IMR-90 (cell line): ENCODE measurements at regions not wholly inside any gene's neighbourhood (a gene's known extent, or its start where the extent isn't known, plus 50 kb on each side); places are given as distances from the start of the nearest gene placed in this dataset.

Experiments
- CTCF ChIP-seq: conservative IDR thresholded peaks from 2 replicates; pipeline ENCODE4 v1.5.1; 2012; ENCODE audit warnings: mild to moderate bottlenecking, low read depth, low read length, improper control_type of control experiment
- FOS ChIP-seq: fragments of 150-350 bp; IDR thresholded peaks from 2 replicates; pipeline ENCODE4 v1.6.1; 2016; ENCODE audit warnings: low read depth, low read length
- MAFK ChIP-seq: IDR thresholded peaks from 2 replicates; pipeline ENCODE4 v1.6.1; 2012; ENCODE audit warnings: low read depth, low read length, improper control_type of control experiment
- MXI1 ChIP-seq: IDR thresholded peaks from 2 replicates; pipeline ENCODE4 v1.6.1; 2012; ENCODE audit warnings: low read depth, mild to moderate bottlenecking, low read length, moderate library complexity, borderline replicate concordance
- POLR2A ChIP-seq: IDR thresholded peaks from 2 replicates; pipeline ENCODE4 v1.6.1; 2012; ENCODE audit warnings: mild to moderate bottlenecking, low read depth, low read length
- RFX5 ChIP-seq: IDR thresholded peaks from 2 replicates; pipeline ENCODE4 v1.8.0; 2012; ENCODE audit warnings: low read depth, mild to moderate bottlenecking, low read length, moderate library complexity
- SMC3 ChIP-seq: fragments of 150-350 bp; IDR thresholded peaks from 2 replicates; pipeline ENCODE4 v1.6.1; 2016; ENCODE audit warnings: low read depth, mild to moderate bottlenecking, antibody characterized with exemption, low read length, moderate library complexity
- TF ChIP-seq, protein P1 (sequence below): fragments of 150-350 bp; IDR thresholded peaks from 2 replicates; pipeline ENCODE4 v1.6.1; 2017; ENCODE audit warnings: mild to moderate bottlenecking, antibody characterized with exemption, low read length, low read depth

GRCh38 chr4:89419111-89419695, 111.6 kb upstream of the GPRIN3 start:
- TF ChIP-seq CTCF: no peak
- no peak for TF ChIP-seq RFX5
- no peak for TF ChIP-seq MXI1
- TF ChIP-seq MAFK: no peak
- no peak for TF ChIP-seq FOS
- TF ChIP-seq POLR2A: no peak
- no peak for TF ChIP-seq SMC3
- TF ChIP-seq, protein P1, sequence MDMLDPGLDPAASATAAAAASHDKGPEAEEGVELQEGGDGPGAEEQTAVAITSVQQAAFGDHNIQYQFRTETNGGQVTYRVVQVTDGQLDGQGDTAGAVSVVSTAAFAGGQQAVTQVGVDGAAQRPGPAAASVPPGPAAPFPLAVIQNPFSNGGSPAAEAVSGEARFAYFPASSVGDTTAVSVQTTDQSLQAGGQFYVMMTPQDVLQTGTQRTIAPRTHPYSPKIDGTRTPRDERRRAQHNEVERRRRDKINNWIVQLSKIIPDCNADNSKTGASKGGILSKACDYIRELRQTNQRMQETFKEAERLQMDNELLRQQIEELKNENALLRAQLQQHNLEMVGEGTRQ: no peak
